ENCODE measurements at regions not wholly inside any gene's neighbourhood (a gene's known extent, or its start where the extent isn't known, plus 50 kb on each side); places are given as distances from the start of the nearest gene placed in this dataset.

- WGBS, 5 donors, result 79 to 90% (median 83%) methylated on average over 2 of the region's 2 CpGs
- no peak for DNase-seq
- H3K27me3 ChIP-seq, result no peaks in the 10 kb centered on the region
- intact Hi-C loops (cut with DNase I; ENCODE audit: low total_unique reads), result no loop called here
- H3K4me3 ChIP-seq, result no peak overlapping the region
- no peaks in the 10 kb centered on the region for H3K4me1 ChIP-seq
- H3K27ac ChIP-seq, result no peak overlapping the region
- TF ChIP-seq, protein P1, sequence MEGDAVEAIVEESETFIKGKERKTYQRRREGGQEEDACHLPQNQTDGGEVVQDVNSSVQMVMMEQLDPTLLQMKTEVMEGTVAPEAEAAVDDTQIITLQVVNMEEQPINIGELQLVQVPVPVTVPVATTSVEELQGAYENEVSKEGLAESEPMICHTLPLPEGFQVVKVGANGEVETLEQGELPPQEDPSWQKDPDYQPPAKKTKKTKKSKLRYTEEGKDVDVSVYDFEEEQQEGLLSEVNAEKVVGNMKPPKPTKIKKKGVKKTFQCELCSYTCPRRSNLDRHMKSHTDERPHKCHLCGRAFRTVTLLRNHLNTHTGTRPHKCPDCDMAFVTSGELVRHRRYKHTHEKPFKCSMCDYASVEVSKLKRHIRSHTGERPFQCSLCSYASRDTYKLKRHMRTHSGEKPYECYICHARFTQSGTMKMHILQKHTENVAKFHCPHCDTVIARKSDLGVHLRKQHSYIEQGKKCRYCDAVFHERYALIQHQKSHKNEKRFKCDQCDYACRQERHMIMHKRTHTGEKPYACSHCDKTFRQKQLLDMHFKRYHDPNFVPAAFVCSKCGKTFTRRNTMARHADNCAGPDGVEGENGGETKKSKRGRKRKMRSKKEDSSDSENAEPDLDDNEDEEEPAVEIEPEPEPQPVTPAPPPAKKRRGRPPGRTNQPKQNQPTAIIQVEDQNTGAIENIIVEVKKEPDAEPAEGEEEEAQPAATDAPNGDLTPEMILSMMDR (IDR thresholded peaks at IDR 0.05), result no peak
- no peak for TF ChIP-seq POLR2A (IDR thresholded peaks at IDR 0.05)
- TF ChIP-seq POLR2AphosphoS5 (IDR thresholded peaks at IDR 0.05), result no peak
- TF ChIP-seq EP300 (IDR thresholded peaks at IDR 0.05), result no peak
- no peaks in the 10 kb centered on the region for H3K9me3 ChIP-seq
- H3K36me3 ChIP-seq, result no peaks in the 10 kb centered on the region
Observed at GRCh38 chr11:92449222-92449621, 224.6 kb downstream of the FAT3 start.

- no peak for DNase-seq
- 84 to 92% (median 88%) methylated on average over 5 of the region's 5 CpGs for WGBS, 5 donors
- H3K27ac ChIP-seq, result no peak overlapping the region
- H3K9me3 ChIP-seq, result no peaks in the 10 kb centered on the region
- H3K4me1 ChIP-seq, result no peaks in the 10 kb centered on the region
- no peak for TF ChIP-seq POLR2AphosphoS5 (IDR thresholded peaks at IDR 0.05)
- intact Hi-C loops (cut with DNase I; ENCODE audit: low total_unique reads), result no loop called here
- H3K27me3 ChIP-seq, result no peaks in the 10 kb centered on the region
- no peaks in the 10 kb centered on the region for H3K36me3 ChIP-seq
- no peak overlapping the region for H3K4me3 ChIP-seq
Observed at GRCh38 chr11:92449780-92450179, 225.2 kb downstream of the FAT3 start.

DNA sequence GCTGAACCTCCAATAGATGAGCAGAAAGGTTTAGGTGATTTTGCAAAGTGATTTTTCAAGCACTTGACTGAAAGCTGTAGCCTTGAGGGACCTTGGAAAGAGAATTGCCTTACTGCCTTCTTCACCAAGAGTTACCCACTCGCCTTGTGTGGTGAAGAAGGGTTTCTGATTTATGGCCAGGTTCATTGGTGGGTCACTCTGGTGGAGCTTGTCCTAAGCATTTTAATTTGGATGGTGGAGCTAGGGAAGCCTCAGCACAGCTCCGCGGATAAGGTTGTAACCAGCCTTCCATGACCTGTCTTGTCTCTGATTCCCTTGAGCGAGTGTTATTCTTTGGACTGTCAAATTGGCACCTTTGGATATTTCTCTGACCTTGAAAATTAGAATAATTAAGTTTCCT, 226.4 kb downstream of the FAT3 start:
- no peak overlapping the region for H3K27ac ChIP-seq
- no peaks in the 10 kb centered on the region for H3K27me3 ChIP-seq
- no peak for DNase-seq
- 84 to 94% (median 92%) methylated on average over 4 of the region's 4 CpGs for WGBS, 5 donors
- no peaks in the 10 kb centered on the region for H3K36me3 ChIP-seq
- H3K4me3 ChIP-seq, result no peak overlapping the region
- no peak for TF ChIP-seq POLR2A (IDR thresholded peaks at IDR 0.05)
- intact Hi-C loops (cut with DNase I; ENCODE audit: low total_unique reads), result no loop called here
- no peaks in the 10 kb centered on the region for H3K4me1 ChIP-seq
- no peaks in the 10 kb centered on the region for H3K9me3 ChIP-seq

- Histone ChIP-seq H3K9me3 (no peaks in the 10 kb centered on the region), H3K27ac (no peak overlapping the region), H3K27me3 (no peaks in the 10 kb centered on the region), H3K36me3 (no peaks in the 10 kb centered on the region), H3K4me3 (no peak overlapping the region), H3K4me1 (peaks cover 0 to 1% (median 0%) of the 10 kb centered on the region in 4 donors)
- intact Hi-C loops (cut with DNase I; ENCODE audit: low total_unique reads), result no loop called here
- TF ChIP-seq POLR2AphosphoS5 (IDR thresholded peaks at IDR 0.05), result no peak
- TF ChIP-seq POLR2A (IDR thresholded peaks at IDR 0.05), result no peak
- TF ChIP-seq, protein P1 (IDR thresholded peaks at IDR 0.05), result no peak
- no peak for TF ChIP-seq EP300 (IDR thresholded peaks at IDR 0.05)
- WGBS, 5 donors, result 74 to 88% (median 80%) methylated on average over 3 of the region's 3 CpGs
- DNase-seq, result no peak
Observed at GRCh38 chr11:92453055-92453454, 228.4 kb downstream of the FAT3 start.

DNA sequence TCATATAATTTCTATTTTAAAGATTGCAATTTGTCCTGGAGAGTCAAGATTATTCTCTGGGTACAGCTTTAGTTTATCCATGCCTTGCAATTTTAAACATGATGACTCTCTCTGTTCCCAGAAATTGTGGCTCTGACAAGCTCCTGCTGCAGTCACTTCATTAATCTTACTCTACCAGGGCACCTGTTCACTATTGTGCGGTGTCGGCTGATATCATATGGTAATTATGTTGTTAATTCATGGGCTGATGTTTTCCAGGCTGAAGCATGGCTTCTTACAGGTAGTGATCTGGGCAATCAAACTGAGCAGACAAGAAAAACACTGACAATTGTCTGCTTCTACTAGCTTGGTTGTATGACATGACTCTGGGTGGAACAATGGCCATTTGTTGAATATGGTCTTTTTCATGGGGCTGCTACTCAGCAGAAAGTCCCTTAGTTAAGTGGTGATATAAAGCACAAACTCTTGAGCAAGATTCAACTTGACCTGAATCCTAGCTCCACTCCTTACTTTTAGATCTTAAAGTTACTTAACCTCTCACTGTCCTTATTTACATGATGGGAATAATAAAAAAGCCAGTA, 230.7 kb downstream of the FAT3 start:
- no peaks in the 10 kb centered on the region for H3K36me3 ChIP-seq
- WGBS, 5 donors, result 82 to 91% (median 86%) methylated on average over 2 of the region's 2 CpGs
- intact Hi-C loops (cut with DNase I; ENCODE audit: low total_unique reads), result no loop called here
- TF ChIP-seq POLR2A (IDR thresholded peaks at IDR 0.05), result no peak
- TF ChIP-seq, protein P1 (IDR thresholded peaks at IDR 0.05), result no peak
- no peaks in the 10 kb centered on the region for H3K27me3 ChIP-seq
- peaks cover 0 to 6% (median 0%) of the 10 kb centered on the region in 4 donors for H3K4me1 ChIP-seq
- no peak overlapping the region for H3K4me3 ChIP-seq
- no peak overlapping the region for H3K27ac ChIP-seq
- H3K9me3 ChIP-seq, result no peaks in the 10 kb centered on the region
- DNase-seq, result no peak

All from stomach (tissue), 8 donors.